ENCODE measurements at regions not wholly inside any gene's neighbourhood (a gene's known extent, or its start where the extent isn't known, plus 50 kb on each side); places are given as distances from the start of the nearest gene placed in this dataset.
A peak's percentile ranks its signal among the peaks of the same experiment; 100 is the strongest.

DNA sequence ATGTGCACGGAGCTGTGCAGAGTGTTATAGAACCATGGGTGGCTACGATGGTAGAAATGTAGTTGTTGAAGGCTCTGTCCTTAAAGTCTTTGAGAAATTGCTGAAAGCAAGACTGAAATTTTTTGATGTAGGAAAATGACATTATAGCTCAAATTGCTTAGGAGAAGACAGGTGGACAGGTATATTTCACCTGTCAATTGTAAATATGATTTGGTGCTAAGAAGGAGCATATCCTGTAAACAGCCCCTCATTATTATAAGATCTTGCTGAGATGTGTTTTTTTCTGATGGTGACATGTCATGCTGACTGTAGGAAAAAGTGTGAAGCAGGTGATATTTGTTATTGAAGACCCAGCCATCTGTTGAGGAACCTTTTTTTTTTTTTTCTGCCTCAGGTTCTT lies 377.9 kb downstream of the PSAT1 start:
- no peak for DNase-seq (ENCODE audit: low read depth)
- TF ChIP-seq, protein P1, sequence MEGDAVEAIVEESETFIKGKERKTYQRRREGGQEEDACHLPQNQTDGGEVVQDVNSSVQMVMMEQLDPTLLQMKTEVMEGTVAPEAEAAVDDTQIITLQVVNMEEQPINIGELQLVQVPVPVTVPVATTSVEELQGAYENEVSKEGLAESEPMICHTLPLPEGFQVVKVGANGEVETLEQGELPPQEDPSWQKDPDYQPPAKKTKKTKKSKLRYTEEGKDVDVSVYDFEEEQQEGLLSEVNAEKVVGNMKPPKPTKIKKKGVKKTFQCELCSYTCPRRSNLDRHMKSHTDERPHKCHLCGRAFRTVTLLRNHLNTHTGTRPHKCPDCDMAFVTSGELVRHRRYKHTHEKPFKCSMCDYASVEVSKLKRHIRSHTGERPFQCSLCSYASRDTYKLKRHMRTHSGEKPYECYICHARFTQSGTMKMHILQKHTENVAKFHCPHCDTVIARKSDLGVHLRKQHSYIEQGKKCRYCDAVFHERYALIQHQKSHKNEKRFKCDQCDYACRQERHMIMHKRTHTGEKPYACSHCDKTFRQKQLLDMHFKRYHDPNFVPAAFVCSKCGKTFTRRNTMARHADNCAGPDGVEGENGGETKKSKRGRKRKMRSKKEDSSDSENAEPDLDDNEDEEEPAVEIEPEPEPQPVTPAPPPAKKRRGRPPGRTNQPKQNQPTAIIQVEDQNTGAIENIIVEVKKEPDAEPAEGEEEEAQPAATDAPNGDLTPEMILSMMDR (IDR thresholded peaks at IDR 0.05; ENCODE audit: insufficient read depth, low read depth, low read length), result no peak
- no peak overlapping the region for H3K4me3 ChIP-seq (ENCODE audit: low read depth, low read length)

DNA sequence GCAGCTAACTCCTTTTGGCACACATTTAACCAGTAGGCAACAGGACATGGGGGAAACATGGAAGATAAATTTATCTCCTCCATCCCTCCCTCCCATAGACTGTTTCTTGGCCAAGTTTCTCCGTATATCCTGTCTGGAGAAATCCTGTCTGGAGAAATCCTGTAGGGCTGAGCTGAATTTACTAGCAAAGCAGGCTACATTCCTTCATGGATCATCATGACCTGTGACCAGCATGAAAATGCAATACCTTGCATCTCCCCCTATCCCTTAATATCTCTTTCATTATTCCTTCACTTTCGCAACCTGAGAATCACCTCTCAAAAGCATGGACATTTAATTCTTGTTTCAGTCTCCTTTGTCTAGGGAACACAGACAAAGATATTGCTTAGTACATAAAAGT lies 379.1 kb downstream of the PSAT1 start:
- no peak overlapping the region for H3K4me3 ChIP-seq (ENCODE audit: low read depth, low read length)
- no peak for DNase-seq (ENCODE audit: low read depth)
- TF ChIP-seq, protein P1 (IDR thresholded peaks at IDR 0.05; ENCODE audit: insufficient read depth, low read depth, low read length), result no peak

DNA sequence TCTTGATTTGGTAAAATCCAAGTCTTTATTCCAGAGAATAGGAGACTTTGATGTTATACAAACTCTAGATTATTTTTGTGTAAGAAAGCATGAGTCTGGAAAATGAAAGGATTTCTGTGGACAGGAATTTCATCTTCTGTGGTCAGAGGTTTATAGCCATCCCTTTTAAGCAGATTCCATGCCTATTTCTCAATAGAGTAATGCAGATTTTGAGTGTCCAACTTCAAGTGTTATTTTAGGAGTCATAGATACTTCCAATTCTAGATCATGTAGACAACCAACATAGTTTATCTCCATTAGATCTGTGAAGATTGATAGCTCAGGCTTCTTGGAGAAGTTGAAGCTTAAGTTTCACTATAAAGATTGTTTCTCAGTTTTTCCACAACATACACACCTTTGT lies 379.7 kb downstream of the PSAT1 start:
- DNase-seq (ENCODE audit: low read depth), result peak; percentile 61
- no peak overlapping the region for H3K4me3 ChIP-seq (ENCODE audit: low read depth, low read length)
- TF ChIP-seq, protein P1 (IDR thresholded peaks at IDR 0.05; ENCODE audit: insufficient read depth, low read depth, low read length), result no peak

DNA sequence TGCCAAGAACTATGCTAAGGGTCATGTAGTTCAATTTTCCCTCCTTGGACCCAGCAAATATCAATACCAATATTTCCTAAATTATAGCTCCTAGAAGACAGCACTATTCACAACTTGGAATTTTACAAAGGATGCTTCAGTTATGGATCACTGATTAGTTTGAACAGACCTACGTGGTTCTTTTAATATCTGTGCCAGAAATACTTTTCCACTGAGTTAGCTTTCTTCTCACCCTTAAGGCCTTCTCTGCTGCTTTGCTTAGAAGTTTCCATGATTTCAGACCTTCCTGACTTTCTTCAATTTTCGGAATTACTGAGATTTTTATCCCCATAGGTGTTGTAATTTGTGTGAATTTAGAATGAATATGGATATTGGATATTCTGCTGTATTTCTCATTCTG lies 380.4 kb downstream of the PSAT1 start:
- DNase-seq (ENCODE audit: low read depth), result no peak
- H3K4me3 ChIP-seq (ENCODE audit: low read depth, low read length), result no peak overlapping the region
- TF ChIP-seq, protein P1 (IDR thresholded peaks at IDR 0.05; ENCODE audit: insufficient read depth, low read depth, low read length), result no peak

DNA sequence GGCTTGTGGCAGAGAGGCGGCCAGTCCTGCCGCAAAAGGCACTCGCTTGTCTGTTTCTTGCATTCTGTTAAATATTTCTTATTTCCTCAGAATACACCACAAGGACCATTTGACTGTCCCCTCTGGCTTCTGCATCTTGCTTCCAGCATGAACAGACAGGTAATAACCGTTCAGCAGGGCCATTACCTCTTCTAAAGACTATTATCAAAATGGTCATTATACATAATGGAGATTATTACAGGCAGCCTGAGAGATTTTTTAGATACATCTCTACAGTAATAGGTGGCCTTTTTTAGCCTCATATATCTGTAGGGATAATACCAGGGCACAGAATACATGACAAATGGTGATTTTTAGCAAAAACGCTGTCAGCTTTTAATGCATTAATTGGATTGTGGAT lies 382.0 kb downstream of the PSAT1 start:
- no peak for DNase-seq (ENCODE audit: low read depth)
- TF ChIP-seq, protein P1 (IDR thresholded peaks at IDR 0.05; ENCODE audit: insufficient read depth, low read depth, low read length), result no peak
- no peak overlapping the region for H3K4me3 ChIP-seq (ENCODE audit: low read depth, low read length)

DNA sequence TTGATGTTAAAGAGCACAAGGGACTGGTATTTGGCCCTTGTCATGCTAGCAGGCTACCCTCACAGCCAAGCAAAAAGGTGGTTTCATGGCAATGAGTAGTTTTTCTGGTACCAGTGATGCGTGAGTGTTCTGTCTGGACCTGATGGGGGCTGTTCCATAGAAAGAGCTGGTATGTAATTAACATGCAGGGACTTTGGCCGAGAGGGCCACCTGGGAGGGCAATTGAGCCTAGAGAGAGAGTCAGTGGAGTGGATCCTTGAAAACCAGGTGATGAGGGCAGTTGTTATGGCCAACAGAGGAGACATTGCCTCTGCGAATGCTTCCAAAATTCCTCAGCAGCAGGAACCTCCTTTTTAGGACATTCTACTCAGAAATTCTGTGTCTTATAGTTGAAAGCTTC lies 383.3 kb downstream of the PSAT1 start:
- TF ChIP-seq, protein P1 (IDR thresholded peaks at IDR 0.05; ENCODE audit: insufficient read depth, low read depth, low read length), result no peak
- no peak overlapping the region for H3K4me3 ChIP-seq (ENCODE audit: low read depth, low read length)
- DNase-seq (ENCODE audit: low read depth), result no peak

DNA sequence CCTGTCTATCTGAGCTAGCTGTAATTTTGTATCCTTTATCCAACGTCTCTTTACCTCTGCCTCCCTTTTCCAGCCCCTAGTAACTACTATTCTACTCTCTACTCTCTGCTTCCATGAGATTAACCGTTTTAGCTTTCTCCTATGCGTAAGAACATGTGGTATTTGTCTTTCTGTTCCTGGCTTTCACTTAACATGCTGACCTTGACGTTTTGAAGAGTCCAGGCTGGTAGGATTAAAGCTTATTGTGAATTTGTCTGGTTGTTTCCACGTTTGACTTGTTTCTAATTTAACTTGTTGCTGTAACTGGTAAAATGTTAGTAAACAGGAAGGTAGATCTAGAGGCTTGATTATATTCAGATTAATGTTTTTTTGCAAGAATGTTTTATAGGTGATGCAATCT lies 385.3 kb downstream of the PSAT1 start:
- peak; percentile 41 for DNase-seq (ENCODE audit: low read depth)
- TF ChIP-seq, protein P1 (IDR thresholded peaks at IDR 0.05; ENCODE audit: insufficient read depth, low read depth, low read length), result no peak

More for the DNA sequence above, 385.3 kb downstream of the PSAT1 start:
- no peak overlapping the region for H3K4me3 ChIP-seq (ENCODE audit: low read depth, low read length)

All from fibroblast of villous mesenchyme (primary cell).